Neuronal stem cell (in vitro differentiated cells): ENCODE measurements at regions not wholly inside any gene's neighbourhood (a gene's known extent, or its start where the extent isn't known, plus 50 kb on each side); places are given as distances from the start of the nearest gene placed in this dataset.

Source experiments
- DNase-seq: peaks from one replicate; pipeline ENCODE4 v3.0.0-alpha.2; 2013; ENCODE audit warnings: low spot score
- H2AFZ ChIP-seq: one replicate; pipeline ENCODE4 v1.6.1; 2013; ENCODE audit warnings: mild to moderate bottlenecking, low read length, inconsistent platforms
- H2AK5ac ChIP-seq: 2 replicates; pipeline ENCODE4 v1.6.1; 2013; ENCODE audit warnings: low read depth, mild to moderate bottlenecking, inconsistent platforms, low read length, moderate library complexity, mixed read lengths
- H2BK120ac ChIP-seq: 2 replicates; pipeline ENCODE4 v1.6.1; 2013; ENCODE audit warnings: low read depth, mild to moderate bottlenecking, inconsistent platforms, low read length, moderate library complexity, mixed read lengths
- H2BK12ac ChIP-seq: one replicate; pipeline ENCODE4 v1.6.1; 2013; ENCODE audit warnings: low read length, inconsistent platforms
- H2BK15ac ChIP-seq: 2 replicates; pipeline ENCODE4 v1.6.1; 2013; ENCODE audit warnings: mild to moderate bottlenecking, low read length, inconsistent platforms, mixed read lengths
- H2BK5ac ChIP-seq: one replicate; pipeline ENCODE4 v1.6.1; 2013; ENCODE audit warnings: inconsistent platforms, mild to moderate bottlenecking, low read length, moderate library complexity
- H3K14ac ChIP-seq: one replicate; pipeline ENCODE4 v1.6.1; 2013; ENCODE audit warnings: low read length, inconsistent platforms
- H3K18ac ChIP-seq: 2 replicates; pipeline ENCODE4 v1.6.1; 2013; ENCODE audit warnings: low read length, inconsistent platforms
- H3K23ac ChIP-seq: 2 replicates; pipeline ENCODE4 v1.6.1; 2013; ENCODE audit warnings: low read depth, mild to moderate bottlenecking, mixed read lengths, low read length, inconsistent platforms; ENCODE audit not compliant: poor library complexity
- H3K27ac ChIP-seq: replicated peaks from 3 replicates; pipeline ENCODE4 v1.5.1; 2013; ENCODE audit warnings: low read length, inconsistent platforms
- H3K27me3 ChIP-seq, 3 experiments: 2 replicates each; pipeline ENCODE4 v1.6.1; 2013; ENCODE audit warnings: low read length in 3 of 3, mild to moderate bottlenecking in 2 of 3, inconsistent platforms in 1 of 3, low read depth in 1 of 3, mixed read lengths in 1 of 3, moderate library complexity in 1 of 3; ENCODE audit not compliant: control insufficient read depth in 3 of 3, insufficient read depth in 3 of 3
- H3K36me3 ChIP-seq, 2 donors: replicated peaks in 1 of 2; 2 replicates each; pipeline ENCODE4 v1.6.1; 2013; ENCODE audit warnings: low read length in 2 of 2; ENCODE audit not compliant: control insufficient read depth in 2 of 2, insufficient read depth in 2 of 2
- H3K4ac ChIP-seq: 2 replicates; pipeline ENCODE4 v1.6.1; 2013; ENCODE audit warnings: inconsistent platforms, mild to moderate bottlenecking, low read length, moderate library complexity
- H3K4me1 ChIP-seq, 2 donors: 1 replicate in 1 of 2; 2 replicates in 1 of 2; pipeline ENCODE4 v1.6.1; 2013; ENCODE audit warnings: low read length in 2 of 2, low read depth in 1 of 2; ENCODE audit not compliant: control insufficient read depth in 2 of 2, insufficient read depth in 1 of 2
- H3K4me2 ChIP-seq: one replicate; pipeline ENCODE4 v1.6.1; 2013; ENCODE audit warnings: mild to moderate bottlenecking, low read length, inconsistent platforms; ENCODE audit not compliant: insufficient read depth, poor library complexity, severe bottlenecking
- H3K4me3 ChIP-seq, 2 donors: 2 replicates each; pipeline ENCODE4 v1.5.1; 2013; ENCODE audit warnings: low read length in 2 of 2, mild to moderate bottlenecking in 2 of 2, inconsistent platforms in 1 of 2, moderate library complexity in 1 of 2
- H3K79me1 ChIP-seq: one replicate; pipeline ENCODE4 v1.6.1; 2013; ENCODE audit warnings: low read depth, mild to moderate bottlenecking, inconsistent platforms, low read length, moderate library complexity
- H3K9ac ChIP-seq: one replicate; pipeline ENCODE4 v1.6.1; 2013; ENCODE audit warnings: mild to moderate bottlenecking, low read depth, low read length, inconsistent platforms; ENCODE audit not compliant: poor library complexity
- H3K9me3 ChIP-seq, 2 donors: replicated peaks in 1 of 2; 2 replicates each; pipeline versions ENCODE3 to v1.6.1; 2013; ENCODE audit warnings: low read length in 2 of 2, mild to moderate bottlenecking in 2 of 2, inconsistent platforms in 1 of 2, low read depth in 1 of 2, mixed read lengths in 1 of 2, moderate library complexity in 1 of 2; ENCODE audit not compliant: control insufficient read depth in 2 of 2, insufficient read depth in 1 of 2
- H4K8ac ChIP-seq: one replicate; pipeline ENCODE4 v1.6.1; 2013; ENCODE audit warnings: low read depth, mild to moderate bottlenecking, inconsistent platforms, low read length, moderate library complexity
- H4K91ac ChIP-seq: one replicate; pipeline ENCODE4 v1.6.1; 2013; ENCODE audit warnings: low read length, low read depth, mild to moderate bottlenecking, inconsistent platforms; ENCODE audit not compliant: poor library complexity
- WGBS, 2 donors: extraction: QIAGEN DNeasy Blood & Tissue Kit; methylation state at CpG; one replicate each; pipeline ENCODE4 v1.1.7; 2013; ENCODE audit warnings: missing lambda C conversion rate in 2 of 2, mixed read lengths in 1 of 2; ENCODE audit not compliant: insufficient read length in 2 of 2, insufficient replicate concordance in 1 of 2; ENCODE audit errors: extremely low coverage in 2 of 2; 5-methylcytosine and 5-hydroxymethylcytosine counted together

DNA sequence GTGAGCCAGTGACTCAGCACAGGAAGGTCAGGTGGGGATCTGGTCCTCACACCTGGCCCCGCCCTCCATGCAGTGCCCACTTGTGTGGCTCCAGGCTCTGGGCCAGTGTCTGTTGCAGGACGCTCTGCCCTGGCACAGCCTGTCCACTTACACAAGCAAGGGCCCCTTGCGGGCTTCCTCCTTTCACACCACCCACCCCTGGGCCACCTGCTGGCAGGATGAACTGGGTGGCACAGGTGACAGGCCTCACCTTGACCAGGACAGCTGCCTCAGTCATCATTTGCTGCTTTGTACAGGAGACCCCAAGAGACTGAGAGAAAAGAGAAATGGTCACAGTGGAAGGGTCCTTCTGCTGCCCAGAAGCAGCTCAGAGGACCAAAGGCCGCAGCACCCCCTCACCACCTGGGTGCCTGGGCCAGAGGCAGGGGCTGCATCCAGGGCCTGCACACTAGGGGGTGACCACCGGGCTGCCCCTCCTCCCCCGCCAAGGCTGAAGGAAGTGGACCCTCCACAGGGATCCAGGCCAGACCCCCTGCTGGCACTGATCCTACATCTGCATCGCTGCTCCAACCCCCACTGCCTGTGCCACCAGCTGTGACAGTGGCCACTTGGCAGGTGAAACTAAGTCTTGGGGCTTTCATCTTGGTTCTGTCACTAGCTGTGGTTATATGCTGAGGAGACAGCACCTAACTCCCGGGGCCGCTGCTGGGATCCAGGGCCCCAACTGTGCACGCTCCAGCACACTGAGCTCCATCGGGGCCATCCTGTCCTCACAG is 110.3 kb downstream of the TUBA3C start:
- peaks cover 0 to 44% of the 10 kb centered on the region in 2 donors for H3K9me3 ChIP-seq
- peak overlapping the region in 1 of 2 donors; percentile 16 for H3K4me3 ChIP-seq
- no CpG with 5 or more reads among the region's 11 CpGs for WGBS, 2 donors
- H2AFZ ChIP-seq: no peak overlapping the region
- H3K4me1 ChIP-seq: no peaks in the 10 kb centered on the region
- no peaks in the 10 kb centered on the region for H3K27me3 ChIP-seq
- no peak for DNase-seq
- no peak overlapping the region for H3K23ac ChIP-seq
- no peak overlapping the region for H3K27ac ChIP-seq
- H4K8ac ChIP-seq: no peak overlapping the region
- no peak overlapping the region for H3K4me2 ChIP-seq
- H3K18ac ChIP-seq: no peak overlapping the region
- H3K79me1 ChIP-seq: peaks cover 3% of the 10 kb centered on the region
- H4K91ac ChIP-seq: no peak overlapping the region
- no peak overlapping the region for H3K14ac ChIP-seq
- peaks cover 0 to 2% of the 10 kb centered on the region in 2 donors for H3K36me3 ChIP-seq
- no peak overlapping the region for H3K9ac ChIP-seq
- H2BK120ac ChIP-seq: no peak overlapping the region
- H3K4ac ChIP-seq: no peak overlapping the region
- H2BK12ac ChIP-seq: no peak overlapping the region
- H2BK15ac ChIP-seq: no peak overlapping the region
- H2AK5ac ChIP-seq: no peak overlapping the region
- H2BK5ac ChIP-seq: no peak overlapping the region

DNA sequence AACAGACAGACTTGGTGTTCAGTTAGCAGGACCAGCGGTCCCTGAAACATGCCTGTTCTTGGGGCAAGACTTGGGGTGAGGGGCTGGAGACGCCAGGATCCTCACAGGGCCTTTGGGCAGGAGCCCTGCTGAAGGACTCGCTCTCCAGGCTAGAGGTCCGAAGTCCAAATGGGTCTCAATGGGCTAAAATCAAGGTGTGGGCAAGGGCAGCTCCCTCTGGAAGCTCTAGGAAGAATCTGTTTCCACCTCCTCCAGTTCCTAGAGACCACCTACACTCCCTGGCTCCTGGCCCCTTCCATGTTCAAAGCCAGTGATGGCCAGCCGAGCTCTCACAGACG is 111.3 kb downstream of the TUBA3C start:
- no peak for DNase-seq
- Histone ChIP-seq H3K18ac (no peak overlapping the region), H3K79me1 (peaks cover 3% of the 10 kb centered on the region), H2BK12ac (no peak overlapping the region), H3K23ac (no peak overlapping the region), H3K9me3 (peaks cover 0 to 41% of the 10 kb centered on the region in 2 donors), H3K27ac (no peak overlapping the region), H2BK15ac (no peak overlapping the region), H2BK5ac (no peak overlapping the region), H3K9ac (no peak overlapping the region), H3K4me2 (no peak overlapping the region), H3K36me3 (peaks cover 0 to 2% of the 10 kb centered on the region in 2 donors), H3K14ac (no peak overlapping the region), H3K4ac (no peak overlapping the region), H4K91ac (no peak overlapping the region), H3K4me3 (no peak overlapping the region), H2BK120ac (no peak overlapping the region), H4K8ac (no peak overlapping the region), H3K4me1 (no peaks in the 10 kb centered on the region), H3K27me3 (no peaks in the 10 kb centered on the region), H2AFZ (no peak overlapping the region), H2AK5ac (no peak overlapping the region)
- no CpG with 5 or more reads among the region's 6 CpGs for WGBS, 2 donors

DNA sequence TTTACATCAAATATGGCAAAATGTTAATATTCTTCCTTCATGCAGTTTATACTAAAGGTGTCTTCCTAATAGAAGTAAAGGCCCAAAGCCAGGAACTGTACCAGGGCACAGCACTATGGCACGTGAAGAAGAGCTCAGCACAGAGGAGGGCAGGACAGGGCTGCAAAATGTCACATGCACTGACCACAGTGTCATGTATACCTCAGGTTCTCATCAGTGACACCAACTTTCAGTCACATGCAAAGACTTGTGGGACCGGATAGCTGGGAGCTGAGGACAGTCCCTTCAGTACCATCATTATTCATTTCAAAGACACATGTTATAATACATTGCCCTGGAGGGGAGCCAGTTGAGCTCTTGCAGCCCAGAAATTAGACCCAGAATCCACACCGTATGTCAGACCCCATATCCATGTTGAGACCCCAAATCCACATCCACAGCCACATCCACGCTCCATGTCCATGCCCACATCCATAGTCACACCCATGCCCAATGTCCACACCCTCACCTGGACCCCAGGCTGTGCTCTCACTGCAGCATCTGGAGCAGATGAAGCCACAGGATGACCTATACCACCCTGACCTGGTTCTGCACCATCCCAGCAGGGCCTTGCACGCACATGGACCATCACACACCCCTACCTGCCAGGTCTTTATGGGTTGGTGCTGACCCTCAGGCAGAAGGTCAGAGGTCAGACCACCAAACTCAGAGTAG is 111.8 kb downstream of the TUBA3C start:
- H3K18ac ChIP-seq: no peak overlapping the region
- no peak overlapping the region for H3K27ac ChIP-seq
- H3K4me2 ChIP-seq: no peak overlapping the region
- no peaks in the 10 kb centered on the region for H3K4me1 ChIP-seq
- no peak overlapping the region for H3K14ac ChIP-seq
- no peak overlapping the region for H4K8ac ChIP-seq
- H2BK5ac ChIP-seq: no peak overlapping the region
- no peak overlapping the region for H2AFZ ChIP-seq
- peaks cover 0 to 2% of the 10 kb centered on the region in 2 donors for H3K36me3 ChIP-seq
- H2BK15ac ChIP-seq: no peak overlapping the region
- H3K27me3 ChIP-seq: no peaks in the 10 kb centered on the region
- WGBS, 2 donors: no CpG with 5 or more reads among the region's 5 CpGs
- no peak overlapping the region for H2BK12ac ChIP-seq
- no peak overlapping the region for H2BK120ac ChIP-seq
- H2AK5ac ChIP-seq: no peak overlapping the region
- H3K4ac ChIP-seq: no peak overlapping the region
- peaks cover 3% of the 10 kb centered on the region for H3K79me1 ChIP-seq
- no peak for DNase-seq
- H3K4me3 ChIP-seq: no peak overlapping the region
- no peak overlapping the region for H3K23ac ChIP-seq
- H4K91ac ChIP-seq: no peak overlapping the region
- H3K9me3 ChIP-seq: peaks cover 0 to 37% of the 10 kb centered on the region in 2 donors
- H3K9ac ChIP-seq: no peak overlapping the region

DNA sequence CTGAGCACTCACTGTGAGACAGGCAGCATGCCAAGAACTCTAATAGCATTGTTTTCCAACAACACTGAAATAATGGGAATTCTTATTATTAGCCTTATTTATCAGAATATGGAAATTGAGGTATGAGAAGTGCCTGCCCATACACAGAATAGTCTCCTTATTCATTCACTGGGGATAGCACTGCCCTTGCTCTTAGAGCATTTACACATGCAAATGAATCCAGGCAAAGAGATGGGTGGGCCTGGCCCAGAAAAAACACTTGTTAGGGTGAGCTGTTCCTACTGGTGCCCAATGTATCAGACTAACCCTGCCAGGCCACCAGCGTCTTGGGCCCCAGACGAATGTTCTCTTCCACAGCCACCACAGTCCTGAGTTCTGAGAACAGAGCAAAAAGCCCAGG is 112.9 kb downstream of the TUBA3C start:
- no peak overlapping the region for H3K4me2 ChIP-seq
- DNase-seq: no peak
- H4K8ac ChIP-seq: no peak overlapping the region
- no peak overlapping the region for H2BK120ac ChIP-seq
- no peak overlapping the region for H3K4ac ChIP-seq
- peaks cover 0 to 2% of the 10 kb centered on the region in 2 donors for H3K36me3 ChIP-seq
- H2BK5ac ChIP-seq: no peak overlapping the region
- no peak overlapping the region for H3K4me3 ChIP-seq
- H2AFZ ChIP-seq: no peak overlapping the region
- H3K79me1 ChIP-seq: peaks cover 2% of the 10 kb centered on the region
- no peak overlapping the region for H3K27ac ChIP-seq
- WGBS, 2 donors: no CpG with 5 or more reads among the region's 2 CpGs
- no peak overlapping the region for H3K23ac ChIP-seq
- H3K9me3 ChIP-seq: peaks cover 0 to 34% of the 10 kb centered on the region in 2 donors
- H2BK15ac ChIP-seq: no peak overlapping the region
- no peak overlapping the region for H3K14ac ChIP-seq
- H3K9ac ChIP-seq: no peak overlapping the region
- no peaks in the 10 kb centered on the region for H3K27me3 ChIP-seq
- H3K4me1 ChIP-seq: no peaks in the 10 kb centered on the region
- no peak overlapping the region for H2BK12ac ChIP-seq
- H3K18ac ChIP-seq: no peak overlapping the region
- H2AK5ac ChIP-seq: no peak overlapping the region
- H4K91ac ChIP-seq: no peak overlapping the region
